GM18498 (cell line): ENCODE measurements at regions not wholly inside any gene's neighbourhood (a gene's known extent, or its start where the extent isn't known, plus 50 kb on each side); places are given as distances from the start of the nearest gene placed in this dataset.
"Not testable (repeated sequence)": the region's sequence is repeated elsewhere in the genome, so short reads cannot be mapped to it uniquely, and the experiment has no call there.

ENCODE experiments used
- ATAC-seq: cut with Tn5 transposase; IDR thresholded peaks from one replicate; pipeline ENCODE4 v1.9.1; 2021; ENCODE audit warnings: mild to moderate bottlenecking, moderate library complexity; ENCODE audit not compliant: unreplicated experiment

DNA sequence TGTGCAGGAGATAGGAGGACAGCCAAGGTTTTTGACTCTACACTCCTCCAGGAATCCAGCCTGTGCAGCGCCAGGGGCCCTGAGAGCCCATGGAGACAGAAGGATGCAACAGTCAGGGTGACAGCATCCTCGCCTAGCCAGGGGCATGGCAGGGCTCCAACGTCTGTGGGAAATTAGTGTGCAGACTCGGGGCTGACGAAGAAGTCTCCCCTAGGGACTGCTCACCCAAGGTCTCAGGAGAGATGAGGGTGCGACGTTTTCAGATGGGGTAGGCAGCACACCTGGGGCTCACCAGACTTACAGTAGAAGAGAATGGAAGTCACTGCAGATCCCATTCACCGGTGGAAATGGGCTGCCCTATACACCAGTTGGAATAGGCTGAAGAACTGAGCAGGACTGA is 241.7 kb downstream of the SETD4 start:
- ATAC-seq = no peak

DNA sequence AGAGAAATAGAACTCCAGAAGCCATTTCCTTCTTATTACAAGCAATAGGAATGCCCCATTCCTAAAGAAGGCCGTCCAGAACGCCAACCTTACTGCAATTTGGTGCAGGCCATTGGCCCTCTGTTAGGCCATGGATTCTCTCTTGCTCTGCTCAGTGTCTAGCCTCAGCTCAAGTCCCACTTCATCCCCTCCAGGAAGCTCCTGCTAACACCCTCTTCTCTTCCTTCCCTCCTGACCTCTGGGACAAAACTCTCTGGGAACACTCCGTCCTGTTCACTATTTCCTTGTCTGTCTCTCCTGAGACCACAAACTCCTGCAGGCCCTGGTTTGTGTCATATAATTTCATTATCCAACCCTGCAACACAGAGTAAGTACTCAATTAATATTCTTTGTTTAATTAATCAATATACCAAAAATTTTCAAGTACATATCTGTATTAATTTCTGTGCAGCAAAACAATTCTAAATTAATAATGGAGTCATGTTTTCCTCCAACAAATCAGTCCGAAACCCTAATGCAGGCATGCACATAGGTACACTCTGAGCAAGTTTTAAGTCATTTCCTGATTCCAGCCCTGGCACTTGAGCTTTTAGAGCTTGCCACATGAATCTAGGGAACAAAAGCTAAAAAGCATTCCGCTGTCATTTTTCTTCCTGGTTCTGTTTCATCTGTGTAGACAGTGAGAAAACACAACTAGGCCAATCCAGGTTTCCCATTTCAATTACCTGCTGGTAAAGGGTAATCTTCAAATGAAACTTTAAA is 245.3 kb downstream of the SETD4 start:
- no peak for ATAC-seq

DNA sequence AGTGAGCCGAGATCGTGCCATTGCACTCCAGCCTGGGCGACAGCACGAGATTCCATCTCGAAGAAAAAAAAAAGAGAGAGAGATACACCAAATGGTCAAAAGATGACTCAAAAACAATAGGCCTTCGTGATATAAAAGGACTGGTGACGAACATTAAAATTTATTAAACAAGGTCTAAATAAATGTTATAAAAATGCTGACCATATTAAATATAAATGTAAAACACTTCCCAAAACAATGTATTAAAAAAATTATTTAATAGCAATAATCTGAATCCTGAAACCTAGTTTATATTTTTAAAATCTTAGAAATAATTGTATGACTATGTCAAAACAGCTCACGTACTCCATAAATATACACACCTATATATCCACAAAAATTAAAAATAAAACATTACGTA is 247.6 kb downstream of the SETD4 start:
- ATAC-seq = no peak

DNA sequence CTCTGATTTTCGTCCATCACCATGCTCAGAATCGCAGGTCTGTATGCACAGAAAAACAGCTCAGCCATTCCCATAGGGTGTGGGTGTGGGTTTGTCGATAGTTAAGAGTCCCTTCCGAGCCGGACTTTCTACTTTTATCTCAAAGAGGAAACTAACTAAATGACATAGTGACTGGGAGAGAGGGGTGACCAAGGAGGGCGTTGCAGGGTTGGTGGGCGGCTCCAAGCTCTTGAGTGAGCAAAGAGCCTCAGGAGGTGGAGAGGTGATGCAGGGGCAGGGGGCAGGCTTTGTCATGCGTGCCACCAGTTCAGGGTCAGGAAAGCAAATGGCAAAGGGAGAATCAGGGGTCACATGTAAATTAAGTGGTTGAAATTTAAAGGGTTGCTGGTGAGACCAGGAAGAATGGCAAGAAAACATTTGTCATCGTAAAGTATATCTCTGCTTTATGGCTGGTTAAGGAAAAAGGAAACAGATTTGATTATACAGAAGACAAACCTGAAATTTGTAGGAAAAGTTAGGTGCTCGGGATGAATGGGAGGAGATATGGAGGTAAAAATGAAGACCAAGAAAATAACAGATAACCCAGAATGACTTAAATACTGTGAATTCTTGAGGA is 249.0 kb downstream of the SETD4 start:
- ATAC-seq = no peak

DNA sequence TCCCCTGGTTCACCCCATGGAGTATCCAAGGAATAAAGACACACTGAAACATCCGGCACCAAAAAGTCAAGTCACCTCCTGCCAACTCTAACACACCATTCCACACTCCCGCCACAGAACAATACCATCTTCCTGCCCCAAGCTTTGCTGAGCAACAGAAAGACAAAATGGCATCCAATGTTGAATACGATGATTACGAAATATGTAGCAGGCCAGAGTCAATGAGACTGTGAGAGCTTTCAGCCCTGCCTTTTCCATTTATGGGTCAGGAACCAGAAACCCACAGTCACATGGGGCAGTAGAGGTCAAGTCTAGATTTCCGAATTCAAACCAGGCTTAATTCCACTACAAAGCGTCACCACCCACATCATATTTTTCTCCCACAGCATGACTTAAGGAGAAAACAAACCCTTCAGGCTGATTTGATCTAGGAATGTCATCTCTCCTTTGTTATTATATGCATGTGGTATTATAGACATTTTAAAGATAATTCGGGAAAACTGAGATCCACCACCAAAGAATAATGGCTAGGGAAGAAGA is 249.8 kb downstream of the SETD4 start:
- ATAC-seq = no peak

DNA sequence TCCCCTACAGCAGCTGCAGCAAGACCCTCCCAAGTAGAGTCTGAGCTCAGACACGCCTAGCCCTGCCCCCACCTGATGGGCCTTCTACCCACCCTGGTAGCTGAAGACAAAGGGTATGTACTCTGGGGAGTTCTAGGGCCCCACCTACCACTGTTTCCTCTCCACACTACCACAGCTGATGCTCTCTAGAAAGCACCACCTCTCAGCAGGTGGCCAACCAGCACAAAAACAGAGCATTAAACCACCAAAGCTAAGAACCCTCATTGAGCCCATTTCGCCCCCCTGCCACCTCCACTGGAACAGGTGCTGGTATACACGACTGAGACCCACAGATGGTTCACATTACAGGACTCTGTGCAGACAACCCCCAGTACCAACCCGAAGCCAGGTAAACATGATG is 258.9 kb downstream of the SETD4 start:
- ATAC-seq = no peak

DNA sequence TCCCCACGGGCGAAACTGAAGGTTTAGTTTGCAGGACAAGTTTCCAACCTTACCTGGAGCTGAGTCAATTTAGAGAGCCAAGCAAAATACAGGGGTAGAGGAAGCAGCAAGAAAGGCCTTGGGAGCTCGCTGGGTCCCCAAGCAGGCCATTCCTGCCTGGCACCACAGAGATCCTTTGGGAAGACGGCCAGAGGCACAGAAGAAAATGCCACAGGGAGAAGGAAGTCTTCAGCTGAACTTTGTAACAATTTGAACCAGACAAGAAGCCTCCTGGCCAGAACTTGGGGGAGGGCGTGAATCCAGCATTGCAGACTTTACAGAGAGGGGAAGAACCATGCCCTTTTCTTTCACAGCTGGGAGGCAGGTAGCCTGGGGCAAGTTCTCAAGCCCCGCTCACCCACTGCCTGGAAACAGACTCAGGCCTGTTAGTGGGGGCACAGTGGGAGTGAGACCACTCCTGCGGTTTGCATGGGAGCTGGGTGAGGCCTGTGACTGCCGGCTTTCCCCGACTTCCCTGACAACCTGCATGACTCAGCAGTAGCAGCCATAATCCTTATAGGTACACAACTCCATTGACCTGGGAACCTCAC is 259.4 kb downstream of the SETD4 start:
- ATAC-seq = not testable (repeated sequence)

DNA sequence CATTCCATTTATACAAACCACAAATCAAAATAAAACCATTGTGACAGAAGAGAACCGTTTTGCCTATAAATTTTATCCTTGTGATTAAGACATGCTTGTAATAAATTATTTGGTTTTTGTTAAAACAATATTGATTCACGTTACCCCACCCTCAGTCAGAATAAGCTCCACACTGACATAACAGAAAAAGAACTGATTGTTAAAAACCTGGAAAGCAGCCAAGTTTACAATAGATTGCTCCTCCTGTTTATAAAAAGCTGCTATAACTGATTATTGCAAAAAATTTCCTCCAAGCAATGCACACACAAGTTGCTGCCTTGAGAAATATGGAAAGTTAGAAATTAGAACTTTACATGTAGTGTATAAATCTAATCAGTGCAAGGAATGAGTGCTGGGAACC is 263.5 kb downstream of the SETD4 start:
- ATAC-seq = no peak

DNA sequence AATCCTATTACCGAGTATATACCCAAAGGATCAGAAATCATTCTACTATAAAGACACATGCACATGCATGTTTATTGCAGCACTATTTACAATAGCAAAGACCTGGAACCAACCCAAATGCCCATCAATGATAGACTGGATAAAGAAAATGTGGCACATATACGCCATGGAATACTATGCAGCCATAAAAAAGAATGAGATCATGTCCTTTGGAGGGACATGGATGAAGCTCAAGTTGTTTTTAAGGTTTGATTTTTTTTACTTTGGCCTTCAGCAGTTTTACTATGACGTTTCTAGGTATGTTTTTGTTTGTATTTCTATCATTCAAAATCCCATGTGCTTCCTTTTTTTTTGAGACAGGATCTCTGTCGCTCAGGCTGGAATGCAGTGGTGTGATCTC is 265.8 kb downstream of the SETD4 start:
- ATAC-seq = not testable (repeated sequence)

DNA sequence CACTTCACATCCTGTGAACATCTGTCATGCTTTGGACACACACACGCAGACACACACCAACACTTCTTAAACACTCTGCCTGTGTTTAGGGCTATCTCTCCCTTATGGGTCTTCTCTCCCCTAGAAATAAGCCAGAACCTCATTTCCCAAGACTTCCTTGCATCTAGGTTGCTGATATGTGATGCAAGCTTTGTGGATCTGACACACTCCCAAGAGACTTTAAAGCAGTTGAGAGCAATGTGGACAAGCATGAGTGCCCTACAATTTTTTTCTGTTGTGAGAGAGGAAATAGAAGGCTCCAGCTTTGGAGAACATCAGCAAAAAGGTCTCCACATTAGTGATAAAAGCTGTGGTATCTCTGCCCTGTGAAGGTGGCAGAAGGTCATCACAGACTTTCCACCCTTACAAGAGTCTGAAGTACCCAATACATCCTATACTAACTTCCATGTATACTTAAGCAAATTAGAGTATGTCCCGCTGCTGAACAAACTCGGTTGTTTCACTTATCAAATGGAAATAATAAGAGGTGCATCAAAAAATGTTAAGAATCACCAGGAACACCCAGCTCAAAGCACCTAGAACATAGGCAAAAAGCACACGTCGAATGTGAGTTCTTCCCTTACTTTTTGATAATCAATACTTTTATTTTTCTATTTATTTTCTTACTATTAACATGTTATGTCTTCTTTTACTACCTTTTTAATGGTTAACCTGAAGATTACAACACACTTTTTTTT is 267.6 kb downstream of the SETD4 start:
- no peak for ATAC-seq

DNA sequence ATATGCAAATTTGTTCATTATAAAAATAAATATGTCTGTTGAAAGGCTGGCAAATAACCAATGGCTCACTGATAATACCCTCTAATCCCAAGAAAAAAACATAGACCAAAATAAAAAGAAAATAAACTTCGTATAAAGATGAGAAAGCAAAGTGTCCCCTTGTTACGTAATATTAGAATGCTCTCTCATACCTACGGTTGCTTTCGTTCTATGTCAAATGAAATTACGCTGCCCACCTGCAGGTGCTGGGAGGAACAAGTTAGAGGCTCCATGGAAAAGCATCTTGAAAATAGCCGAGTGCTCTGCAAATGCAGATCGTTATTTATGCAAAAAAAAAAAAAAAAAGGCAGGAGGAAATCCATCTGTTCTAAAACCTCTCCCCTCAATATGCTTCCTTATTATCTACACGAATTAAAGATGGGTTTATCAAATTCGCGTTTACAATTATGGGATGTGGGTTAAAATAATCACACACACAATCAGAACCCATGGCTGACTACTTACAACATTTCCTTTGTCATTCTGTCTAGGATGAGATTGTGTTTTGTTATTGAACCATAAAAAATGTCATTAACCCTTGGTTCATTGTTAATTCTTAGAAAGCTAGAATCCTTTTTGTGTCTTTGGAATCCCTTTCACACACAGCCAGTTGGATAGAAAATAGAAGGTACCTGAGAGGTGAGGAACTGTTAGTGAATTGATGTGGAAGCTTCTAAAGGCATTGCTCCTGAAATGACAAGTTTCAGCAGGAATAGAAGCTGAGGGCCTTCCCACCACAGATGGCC is 268.6 kb downstream of the SETD4 start:
- ATAC-seq = no peak

DNA sequence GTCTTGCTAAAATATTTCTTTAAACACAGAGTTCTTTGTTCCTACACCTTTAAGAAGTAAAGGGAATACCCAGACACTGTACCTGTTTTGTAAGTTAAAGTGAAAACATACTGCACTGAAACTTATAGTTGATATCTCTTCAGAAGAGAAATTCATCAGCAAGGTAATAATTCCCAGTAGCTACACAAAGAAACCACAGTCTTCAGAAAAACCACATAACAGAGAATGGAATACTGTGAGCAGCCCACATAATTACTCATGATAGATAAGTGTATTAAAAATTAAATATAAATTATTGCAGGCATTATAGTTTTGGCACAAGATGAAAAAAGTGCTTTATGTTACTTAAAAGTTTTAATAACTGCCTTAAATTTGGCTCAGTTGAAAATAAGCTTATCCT is 276.6 kb downstream of the SETD4 start:
- no peak for ATAC-seq

DNA sequence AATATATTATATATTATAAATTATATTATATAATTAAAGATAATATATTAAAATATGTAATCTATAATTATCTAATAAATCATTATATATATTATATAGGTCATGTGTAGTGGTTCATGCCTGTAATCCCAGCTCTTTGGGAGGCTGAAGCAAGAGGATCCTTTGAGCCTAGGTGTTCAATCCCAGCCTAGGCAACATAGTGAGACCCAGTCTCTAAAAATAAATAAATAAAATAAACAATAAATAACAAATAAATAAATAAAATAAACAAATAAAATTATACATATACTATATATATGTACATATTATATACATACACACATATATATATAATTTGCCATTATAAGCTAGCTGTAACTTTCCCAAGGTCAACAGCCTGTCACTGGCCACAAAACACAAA is 277.7 kb downstream of the SETD4 start:
- no peak for ATAC-seq

DNA sequence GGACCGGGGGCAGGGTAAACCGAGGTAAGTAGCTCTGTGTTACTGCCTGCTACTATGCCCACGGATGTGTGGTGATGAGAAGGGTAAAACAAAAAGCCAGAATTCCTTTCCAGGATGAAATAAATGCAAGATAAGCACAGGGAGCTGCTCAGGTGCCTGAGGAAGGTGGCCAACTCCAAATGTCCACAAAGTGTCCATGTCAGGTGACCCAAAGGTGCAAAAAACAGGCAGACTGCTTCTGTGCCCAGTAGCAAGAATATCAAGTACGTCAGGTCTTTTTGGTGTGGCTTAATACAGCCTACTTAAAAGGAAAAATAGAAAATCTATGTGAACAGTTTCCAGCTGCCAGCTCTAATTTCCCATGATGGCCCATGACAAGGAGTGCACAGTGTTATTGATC is 279.3 kb downstream of the SETD4 start:
- ATAC-seq = no peak

DNA sequence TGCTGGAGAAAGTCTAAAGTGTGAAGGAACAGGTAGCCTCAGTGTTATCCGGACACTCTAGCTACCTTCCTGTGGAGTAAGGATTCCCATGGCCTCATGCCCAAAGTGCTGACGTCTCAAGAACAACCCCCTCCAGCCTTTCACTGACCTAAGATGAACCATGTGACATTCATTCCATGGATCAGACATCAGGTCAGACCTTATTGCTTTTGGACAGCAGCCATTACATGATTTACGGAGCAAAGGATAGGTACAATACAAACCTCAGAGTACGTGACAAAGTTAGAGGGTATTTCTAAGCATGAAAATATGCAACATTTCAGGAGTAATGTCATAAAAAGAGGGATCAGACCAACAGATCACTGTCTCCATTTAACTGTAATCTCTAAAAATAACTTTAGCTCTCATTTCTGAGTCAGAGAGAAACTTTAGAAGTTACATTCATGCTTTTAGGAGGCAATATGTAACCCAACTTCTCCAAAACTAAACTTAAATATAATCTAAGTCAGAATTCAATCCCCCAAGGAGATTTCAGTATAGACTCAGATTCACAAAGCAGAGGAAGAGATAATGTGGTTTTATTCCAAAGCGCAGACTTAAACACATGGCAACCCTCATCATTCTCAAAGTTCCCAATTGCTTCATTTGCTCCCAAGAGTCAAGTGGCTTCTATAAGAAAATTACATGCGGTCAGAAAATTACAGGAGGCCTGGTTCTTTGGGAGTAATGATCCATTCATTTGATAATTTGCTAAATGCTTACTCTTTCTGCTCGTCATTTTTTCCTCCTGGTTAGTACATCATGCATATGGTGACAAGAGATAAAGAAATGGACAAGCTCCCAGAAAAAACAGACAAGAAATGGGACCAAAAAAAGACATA is 280.4 kb downstream of the SETD4 start:
- no peak for ATAC-seq

DNA sequence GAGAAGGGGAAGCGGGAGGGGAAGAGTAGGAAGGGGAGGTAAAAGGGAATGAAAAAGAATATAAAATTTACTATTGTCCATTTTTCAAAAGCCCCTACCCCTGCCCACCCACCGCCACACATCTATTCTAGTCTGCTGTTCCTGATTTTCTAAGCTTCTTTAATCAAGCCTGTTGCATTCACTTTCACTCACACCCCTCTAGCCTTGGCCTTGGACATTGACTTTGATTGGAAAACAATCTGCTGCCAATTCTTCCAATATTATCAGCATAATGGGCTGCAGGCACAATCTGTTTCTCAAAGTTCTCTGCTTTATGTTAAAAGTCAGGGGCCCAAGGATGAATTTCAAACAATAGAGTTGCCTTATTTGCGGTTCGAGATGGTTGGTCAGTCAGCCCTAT is 281.2 kb downstream of the SETD4 start:
- ATAC-seq = no peak

DNA sequence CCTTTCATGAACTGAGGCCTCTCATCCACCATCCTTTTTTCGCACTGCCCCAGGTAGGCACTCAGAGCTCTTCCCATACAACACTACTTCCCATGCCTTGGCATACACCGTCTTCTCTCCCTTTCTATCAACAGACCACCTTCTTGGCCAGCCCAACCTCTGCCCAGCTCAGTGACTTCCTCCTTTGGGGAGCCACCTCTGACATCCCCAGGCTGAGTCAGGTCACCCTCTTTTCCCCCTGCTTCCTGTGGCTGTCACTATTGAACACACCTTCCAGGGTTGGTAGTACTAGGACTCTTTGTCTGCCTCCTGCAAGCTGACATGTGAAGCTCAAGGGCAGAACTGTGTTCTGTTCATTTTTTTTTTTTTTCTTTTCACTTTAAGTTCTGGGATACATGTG is 283.2 kb downstream of the SETD4 start:
- ATAC-seq = no peak

DNA sequence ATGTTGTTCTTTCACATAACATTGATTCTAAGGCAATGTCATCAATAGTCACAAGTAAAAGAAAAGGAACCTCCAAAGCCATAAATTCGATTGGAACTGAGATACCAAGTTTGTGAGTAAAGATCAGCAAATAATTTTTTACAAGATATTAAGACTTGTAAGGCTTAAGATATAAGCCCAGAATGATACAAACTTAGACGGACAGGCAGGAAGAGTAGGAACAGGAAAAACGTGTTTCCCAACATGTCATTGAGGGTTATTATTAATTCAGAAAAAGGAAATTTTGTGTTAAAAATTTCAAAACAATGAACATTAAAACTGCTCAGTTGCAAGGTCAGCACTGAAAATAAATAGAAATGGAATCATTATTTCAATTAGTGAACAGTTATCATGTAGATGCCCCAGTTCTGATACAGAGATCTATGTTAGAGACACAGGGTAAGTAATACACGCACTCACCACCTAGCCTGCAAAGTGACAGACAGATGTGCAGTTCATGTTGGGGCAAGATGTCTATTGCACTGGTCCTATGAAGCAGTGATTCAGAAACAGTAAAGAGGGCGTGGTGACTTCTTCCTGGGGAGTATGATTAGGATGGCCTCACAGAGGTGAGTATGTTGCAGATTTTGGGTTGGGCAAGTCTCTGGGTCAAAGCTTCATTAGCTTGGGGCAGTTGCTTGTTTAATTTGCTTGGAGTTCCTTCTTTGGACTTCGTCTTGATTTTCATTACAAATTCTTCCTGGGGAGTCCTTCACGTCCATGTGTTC is 284.4 kb downstream of the SETD4 start:
- ATAC-seq = no peak
